ENCODE measurements at regions not wholly inside any gene's neighbourhood (a gene's known extent, or its start where the extent isn't known, plus 50 kb on each side); places are given as distances from the start of the nearest gene placed in this dataset.

GRCh38 chr7:110607050-110607857 lies 483.7 kb upstream of the LRRN3 start:
- DNase-seq, result no peak

- DNase-seq, result no peak
Observed at GRCh38 chr7:110609336-110609735, 481.6 kb upstream of the LRRN3 start.

DNA sequence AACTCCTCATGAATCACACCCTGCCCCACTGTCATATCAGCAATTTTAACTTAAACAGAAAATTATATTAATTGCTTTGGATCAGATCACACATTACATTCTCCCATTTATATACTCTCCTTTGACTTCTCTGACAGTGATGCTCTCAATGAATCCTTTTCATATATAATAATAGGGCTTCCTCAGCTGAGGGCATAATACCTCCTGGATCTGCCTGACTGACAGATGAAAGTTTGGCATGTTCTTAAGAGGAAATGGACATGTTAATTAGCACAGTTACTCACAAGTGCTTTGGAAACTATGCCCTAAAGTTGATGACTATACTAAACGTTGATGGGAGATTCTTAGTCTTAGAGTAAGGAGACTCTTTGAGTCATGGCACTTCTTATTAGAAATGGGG lies 478.2 kb upstream of the LRRN3 start:
- DNase-seq, result no peak
